ENCODE measurements at regions not wholly inside any gene's neighbourhood (a gene's known extent, or its start where the extent isn't known, plus 50 kb on each side); places are given as distances from the start of the nearest gene placed in this dataset.

DNA sequence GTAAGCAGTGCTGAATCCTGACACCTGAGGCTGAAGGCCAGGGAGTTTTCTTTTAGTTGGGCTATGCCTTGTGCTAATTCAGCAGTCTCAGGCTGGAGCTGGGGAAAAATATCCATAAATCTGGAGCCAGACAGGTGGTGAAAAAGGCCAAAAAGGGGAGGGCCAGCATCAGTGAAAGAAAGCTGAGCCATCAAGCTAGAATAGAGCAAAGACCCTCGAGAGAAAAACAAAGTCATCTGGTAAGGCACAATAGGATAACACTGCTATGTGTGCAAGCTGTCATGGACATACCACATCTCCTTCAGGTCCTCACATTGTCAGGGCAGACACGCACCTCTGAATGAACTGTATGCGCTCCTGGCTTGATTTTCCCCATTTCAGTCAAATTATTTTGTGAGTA lies 687.9 kb downstream of the SQOR start:
- Histone ChIP-seq H2BK120ac (ENCODE audit: low read depth, low read length) (no peak overlapping the region), H3K4ac (ENCODE audit: low read depth in 1 of 2, low read length in 2 of 2) (no peak overlapping the region), H4K8ac (ENCODE audit: low read length) (no peak overlapping the region), H2BK5ac (ENCODE audit: low read depth, low read length, poor library complexity, severe bottlenecking) (no peak overlapping the region), H3K18ac (ENCODE audit: low read depth in 1 of 2, low read length in 2 of 2) (no peak overlapping the region), H3K14ac (ENCODE audit: low read length in 2 of 2) (no peak overlapping the region), H3K9ac (ENCODE audit: low read length) (no peak overlapping the region), H3K4me3 (ENCODE audit: insufficient read depth in 1 of 2, low read depth in 1 of 2, low read length in 2 of 2) (no peak overlapping the region), H3K4me1 (ENCODE audit: control insufficient read depth, insufficient read depth, low read depth, low read length) (no peaks in the 10 kb centered on the region), H3K4me2 (ENCODE audit: low read length, poor library complexity, severe bottlenecking) (no peak overlapping the region), H3K23ac (ENCODE audit: low read length in 2 of 2) (no peak overlapping the region), H3K9me3 (ENCODE audit: control insufficient read depth, low read length) (no peaks in the 10 kb centered on the region), H3K79me1 (replicated peaks; ENCODE audit: low read length, poor library complexity, severe bottlenecking) (no peaks in the 10 kb centered on the region), H2BK15ac (ENCODE audit: low read depth, poor library complexity, severe bottlenecking) (no peak overlapping the region), H3K27me3 (ENCODE audit: control insufficient read depth in 1 of 2, insufficient read depth in 1 of 2, low read length in 2 of 2) (no peaks in the 10 kb centered on the region), H3K27ac (ENCODE audit: low read length, poor library complexity, severe bottlenecking) (no peak overlapping the region), H3K36me3 (ENCODE audit: control insufficient read depth in 1 of 2, insufficient read depth in 2 of 2, low read depth in 1 of 2, low read length in 2 of 2) (no peaks in the 10 kb centered on the region), H2AFZ (ENCODE audit: low read depth, low read length) (no peak overlapping the region), H2AK5ac (ENCODE audit: low read length, severe bottlenecking) (no peak overlapping the region), H2BK12ac (ENCODE audit: low read length in 2 of 2) (no peak overlapping the region), H4K91ac (ENCODE audit: low read length) (no peak overlapping the region)
- DNase-seq = no peak
- 60% methylated on average over 2 of the region's 3 CpGs for WGBS

DNA sequence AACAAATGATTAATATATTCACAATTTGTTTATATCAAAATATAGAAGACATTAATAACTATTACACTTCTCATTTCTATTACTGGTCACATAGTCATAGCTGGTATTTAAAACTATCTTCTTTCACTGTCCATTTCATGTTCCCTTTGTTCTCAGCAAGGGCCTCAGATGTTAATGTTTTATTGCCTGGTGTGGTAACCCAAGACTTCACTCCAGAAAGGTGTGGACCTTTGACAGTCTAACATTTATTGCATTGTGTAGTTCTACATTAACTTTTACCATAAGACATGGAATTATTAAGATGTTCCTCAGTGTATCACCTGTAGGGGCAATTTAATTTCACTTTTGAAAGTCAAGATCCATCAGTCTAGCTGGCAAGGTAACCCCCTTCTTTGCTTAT lies 691.3 kb downstream of the SQOR start:
- Histone ChIP-seq H2BK15ac (ENCODE audit: low read depth, poor library complexity, severe bottlenecking) (no peak overlapping the region), H3K4me3 (ENCODE audit: insufficient read depth in 1 of 2, low read depth in 1 of 2, low read length in 2 of 2) (no peak overlapping the region), H2BK12ac (ENCODE audit: low read length in 2 of 2) (no peak overlapping the region), H2BK5ac (ENCODE audit: low read depth, low read length, poor library complexity, severe bottlenecking) (no peak overlapping the region), H3K79me1 (replicated peaks; ENCODE audit: low read length, poor library complexity, severe bottlenecking) (no peaks in the 10 kb centered on the region), H3K23ac (ENCODE audit: low read length in 2 of 2) (no peak overlapping the region), H4K91ac (ENCODE audit: low read length) (no peak overlapping the region), H3K4me2 (ENCODE audit: low read length, poor library complexity, severe bottlenecking) (no peak overlapping the region), H3K36me3 (ENCODE audit: control insufficient read depth in 1 of 2, insufficient read depth in 2 of 2, low read depth in 1 of 2, low read length in 2 of 2) (no peaks in the 10 kb centered on the region), H3K4ac (ENCODE audit: low read depth in 1 of 2, low read length in 2 of 2) (no peak overlapping the region), H3K9me3 (ENCODE audit: control insufficient read depth, low read length) (no peaks in the 10 kb centered on the region), H2AK5ac (ENCODE audit: low read length, severe bottlenecking) (no peak overlapping the region), H3K27me3 (ENCODE audit: control insufficient read depth in 1 of 2, insufficient read depth in 1 of 2, low read length in 2 of 2) (no peaks in the 10 kb centered on the region), H4K8ac (ENCODE audit: low read length) (no peak overlapping the region), H3K27ac (ENCODE audit: low read length, poor library complexity, severe bottlenecking) (no peak overlapping the region), H3K4me1 (ENCODE audit: control insufficient read depth, insufficient read depth, low read depth, low read length) (no peaks in the 10 kb centered on the region), H3K14ac (ENCODE audit: low read length in 2 of 2) (no peak overlapping the region), H3K18ac (ENCODE audit: low read depth in 1 of 2, low read length in 2 of 2) (no peak overlapping the region), H2AFZ (ENCODE audit: low read depth, low read length) (no peak overlapping the region), H3K9ac (ENCODE audit: low read length) (no peak overlapping the region), H2BK120ac (ENCODE audit: low read depth, low read length) (no peak overlapping the region)
- DNase-seq = no peak

DNA sequence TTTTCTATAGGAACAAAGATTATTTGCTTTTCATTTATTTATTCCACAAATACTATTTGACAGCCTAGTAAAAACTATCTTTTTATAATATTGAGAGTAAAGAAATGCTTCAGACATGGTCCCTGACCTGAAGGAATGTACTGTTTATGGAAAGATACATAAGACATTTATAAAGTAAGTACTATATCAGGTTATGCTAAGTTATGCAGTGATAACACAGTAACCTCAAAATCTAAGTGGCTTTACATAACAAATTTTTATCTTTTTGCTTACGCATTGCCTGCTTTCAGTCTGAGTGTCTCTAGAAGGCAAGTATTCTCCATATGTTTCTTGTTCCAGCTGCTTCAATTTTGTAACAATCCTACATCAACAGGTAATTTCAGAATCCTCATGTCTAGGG lies 694.0 kb downstream of the SQOR start:
- Histone ChIP-seq H3K36me3 (ENCODE audit: control insufficient read depth in 1 of 2, insufficient read depth in 2 of 2, low read depth in 1 of 2, low read length in 2 of 2) (no peaks in the 10 kb centered on the region), H3K79me1 (replicated peaks; ENCODE audit: low read length, poor library complexity, severe bottlenecking) (no peaks in the 10 kb centered on the region), H3K4me1 (ENCODE audit: control insufficient read depth, insufficient read depth, low read depth, low read length) (no peaks in the 10 kb centered on the region), H2AFZ (ENCODE audit: low read depth, low read length) (no peak overlapping the region), H2BK120ac (ENCODE audit: low read depth, low read length) (no peak overlapping the region), H2BK15ac (ENCODE audit: low read depth, poor library complexity, severe bottlenecking) (no peak overlapping the region), H3K4me3 (ENCODE audit: insufficient read depth in 1 of 2, low read depth in 1 of 2, low read length in 2 of 2) (no peak overlapping the region), H3K4me2 (ENCODE audit: low read length, poor library complexity, severe bottlenecking) (no peak overlapping the region), H2BK12ac (ENCODE audit: low read length in 2 of 2) (no peak overlapping the region), H3K9ac (ENCODE audit: low read length) (no peak overlapping the region), H2BK5ac (ENCODE audit: low read depth, low read length, poor library complexity, severe bottlenecking) (no peak overlapping the region), H4K91ac (ENCODE audit: low read length) (no peak overlapping the region), H2AK5ac (ENCODE audit: low read length, severe bottlenecking) (no peak overlapping the region), H3K23ac (ENCODE audit: low read length in 2 of 2) (no peak overlapping the region), H3K9me3 (ENCODE audit: control insufficient read depth, low read length) (no peaks in the 10 kb centered on the region), H3K18ac (ENCODE audit: low read depth in 1 of 2, low read length in 2 of 2) (no peak overlapping the region), H3K14ac (ENCODE audit: low read length in 2 of 2) (no peak overlapping the region), H3K4ac (ENCODE audit: low read depth in 1 of 2, low read length in 2 of 2) (no peak overlapping the region), H3K27ac (ENCODE audit: low read length, poor library complexity, severe bottlenecking) (no peak overlapping the region), H4K8ac (ENCODE audit: low read length) (no peak overlapping the region), H3K27me3 (ENCODE audit: control insufficient read depth in 1 of 2, insufficient read depth in 1 of 2, low read length in 2 of 2) (no peaks in the 10 kb centered on the region)
- 100% methylated on average over 1 of the region's 1 CpG for WGBS
- no peak for DNase-seq

DNA sequence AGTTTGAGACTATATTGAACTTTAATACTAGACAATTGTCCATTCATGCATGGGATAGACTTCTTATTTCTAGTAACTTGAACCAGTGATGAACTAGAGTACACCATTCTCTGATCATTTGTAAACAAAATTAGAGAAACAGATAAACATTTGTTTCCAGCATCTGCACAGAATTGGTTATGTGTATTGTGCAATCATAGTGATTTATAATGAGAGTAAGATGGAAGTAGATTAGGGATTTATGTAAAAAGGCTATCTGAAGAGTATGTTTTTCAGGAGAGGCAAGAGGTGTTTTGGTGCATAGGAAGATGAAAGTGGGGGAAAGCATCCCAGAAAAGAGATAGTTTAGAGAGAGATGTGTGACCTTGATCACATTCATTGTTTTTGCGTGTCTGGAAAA lies 695.0 kb downstream of the SQOR start:
- Histone ChIP-seq H2BK5ac (ENCODE audit: low read depth, low read length, poor library complexity, severe bottlenecking) (no peak overlapping the region), H2AK5ac (ENCODE audit: low read length, severe bottlenecking) (no peak overlapping the region), H3K27ac (ENCODE audit: low read length, poor library complexity, severe bottlenecking) (no peak overlapping the region), H3K79me1 (replicated peaks; ENCODE audit: low read length, poor library complexity, severe bottlenecking) (no peaks in the 10 kb centered on the region), H3K9me3 (ENCODE audit: control insufficient read depth, low read length) (no peaks in the 10 kb centered on the region), H3K4ac (ENCODE audit: low read depth in 1 of 2, low read length in 2 of 2) (no peak overlapping the region), H4K8ac (ENCODE audit: low read length) (no peak overlapping the region), H2BK15ac (ENCODE audit: low read depth, poor library complexity, severe bottlenecking) (no peak overlapping the region), H3K4me1 (ENCODE audit: control insufficient read depth, insufficient read depth, low read depth, low read length) (no peaks in the 10 kb centered on the region), H3K27me3 (ENCODE audit: control insufficient read depth in 1 of 2, insufficient read depth in 1 of 2, low read length in 2 of 2) (no peaks in the 10 kb centered on the region), H3K4me3 (ENCODE audit: insufficient read depth in 1 of 2, low read depth in 1 of 2, low read length in 2 of 2) (no peak overlapping the region), H3K18ac (ENCODE audit: low read depth in 1 of 2, low read length in 2 of 2) (no peak overlapping the region), H3K14ac (ENCODE audit: low read length in 2 of 2) (no peak overlapping the region), H2BK12ac (ENCODE audit: low read length in 2 of 2) (no peak overlapping the region), H3K4me2 (ENCODE audit: low read length, poor library complexity, severe bottlenecking) (no peak overlapping the region), H3K23ac (ENCODE audit: low read length in 2 of 2) (no peak overlapping the region), H2AFZ (ENCODE audit: low read depth, low read length) (no peak overlapping the region), H3K36me3 (ENCODE audit: control insufficient read depth in 1 of 2, insufficient read depth in 2 of 2, low read depth in 1 of 2, low read length in 2 of 2) (no peaks in the 10 kb centered on the region), H3K9ac (ENCODE audit: low read length) (no peak overlapping the region), H4K91ac (ENCODE audit: low read length) (no peak overlapping the region), H2BK120ac (ENCODE audit: low read depth, low read length) (no peak overlapping the region)
- no peak for DNase-seq
- WGBS = 90% methylated on average over 1 of the region's 1 CpG
